ENCODE measurements at regions not wholly inside any gene's neighbourhood (a gene's known extent, or its start where the extent isn't known, plus 50 kb on each side); places are given as distances from the start of the nearest gene placed in this dataset.

GRCh38 chrX:4930426-4930825 lies 1217.0 kb upstream of the PRKX start (continued):
- TF ChIP-seq STAT1 (IDR thresholded peaks at IDR 0.05; ENCODE audit: unreplicated experiment): no peak
- TF ChIP-seq ZNF114 (CRISPR knock-in tag; IDR thresholded peaks at IDR 0.05): no peak
- TF ChIP-seq EZH2 (IDR thresholded peaks at IDR 0.05; ENCODE audit: low read depth, unreplicated experiment): no peak
- TF ChIP-seq ZNF462 (CRISPR knock-in tag; IDR thresholded peaks at IDR 0.05): no peak
- TF ChIP-seq ZNF331 (CRISPR knock-in tag; IDR thresholded peaks at IDR 0.05; ENCODE audit: low read depth): no peak
- TF ChIP-seq CREB1 (CRISPR knock-in tag; IDR thresholded peaks at IDR 0.05; ENCODE audit: low read depth): no peak

GRCh38 chrX:4925911-4926310 lies 1212.5 kb upstream of the PRKX start:
- H3K36me3 Mint-ChIP-seq (ENCODE audit: low read depth): no peaks in the 10 kb centered on the region
- Histone ChIP-seq H3K9me2 (ENCODE audit: insufficient read depth) (no peaks in the 10 kb centered on the region), H3K79me2 (replicated peaks; ENCODE audit: insufficient read depth) (no peaks in the 10 kb centered on the region), H3K4me2 (no peak overlapping the region), H3K27ac (ENCODE audit: low read depth) (no peak overlapping the region), H3F3A (replicated peaks; ENCODE audit: low read depth) (no peaks in the 10 kb centered on the region), H3K4me3 (no peak overlapping the region), H2AFZ (no peak overlapping the region), H3K36me3 (ENCODE audit: insufficient read depth) (no peaks in the 10 kb centered on the region), H4K20me1 (replicated peaks; ENCODE audit: insufficient read depth) (no peaks in the 10 kb centered on the region), H3K4me1 (ENCODE audit: insufficient read depth) (no peaks in the 10 kb centered on the region), H3K27me3 (ENCODE audit: insufficient read depth) (no peaks in the 10 kb centered on the region)
- no peaks in the 10 kb centered on the region for H3K9me3 Mint-ChIP-seq
- no peaks in the 10 kb centered on the region for H3K4me1 Mint-ChIP-seq
- no peaks in the 10 kb centered on the region for H3K27me3 Mint-ChIP-seq (ENCODE audit: insufficient read depth, low read depth, poor library complexity)
- ATAC-seq (no peak), DNase-seq (ENCODE audit: low spot score) (no peak)
- no peak overlapping the region for H3K4me3 Mint-ChIP-seq
- H3K27ac Mint-ChIP-seq: no peak overlapping the region
- TF ChIP-seq JUNB (IDR thresholded peaks at IDR 0.05; ENCODE audit: unreplicated experiment) (no peak), CTCF (conservative IDR thresholded peaks at IDR 0.05; ENCODE audit: low read depth in 2 of 2) (no peak), NANOG (IDR thresholded peaks at IDR 0.05; ENCODE audit: borderline replicate concordance) (no peak), REST (IDR thresholded peaks at IDR 0.05; ENCODE audit: unreplicated experiment) (no peak)
